IPS-NIHi11 (cell line): ENCODE measurements at regions not wholly inside any gene's neighbourhood (a gene's known extent, or its start where the extent isn't known, plus 50 kb on each side); places are given as distances from the start of the nearest gene placed in this dataset.

Experiments used
- DNase-seq: peaks from one replicate; pipeline ENCODE4 v3.0.0; 2012; ENCODE audit warnings: mixed read lengths, low spot score

DNA sequence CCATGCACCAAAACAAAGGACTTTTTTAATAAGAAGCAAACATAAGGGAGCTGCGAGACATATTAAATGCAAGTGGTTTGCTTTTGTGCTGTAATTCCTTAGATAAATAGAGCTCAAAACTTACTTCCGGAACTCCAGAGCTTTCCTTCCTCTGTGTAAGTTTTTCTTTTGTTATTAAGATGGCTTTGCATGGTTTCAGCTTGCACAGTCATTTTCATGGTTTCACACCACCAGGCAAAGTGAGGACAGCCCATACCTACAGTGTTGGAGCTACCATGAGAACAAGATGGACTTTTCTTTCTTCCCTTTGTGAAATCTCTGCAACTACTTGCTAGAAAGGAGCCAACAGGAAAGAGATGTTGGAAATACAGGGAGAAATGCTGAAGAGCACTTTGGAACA is 368.0 kb downstream of the SETD4 start:
- no peak for DNase-seq

DNA sequence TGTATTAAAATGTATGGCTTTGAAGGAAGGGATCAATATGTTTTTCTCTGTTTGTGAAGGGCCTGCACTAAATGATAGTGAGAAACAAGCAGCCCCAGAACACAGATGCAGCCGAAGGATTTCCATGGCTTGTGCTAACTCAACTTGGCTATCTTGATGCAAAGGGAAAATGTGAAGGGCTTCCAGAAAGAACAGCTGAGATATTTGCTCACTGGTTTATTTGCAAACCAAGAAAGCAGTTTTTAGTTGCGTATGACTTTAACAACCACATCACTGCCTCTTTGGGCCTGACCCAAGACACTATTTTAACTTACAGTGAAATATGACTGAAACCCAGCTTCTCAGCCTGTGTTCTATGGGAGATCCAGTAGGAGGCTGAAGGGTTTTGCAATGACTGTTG is 369.9 kb downstream of the SETD4 start:
- DNase-seq = no peak

DNA sequence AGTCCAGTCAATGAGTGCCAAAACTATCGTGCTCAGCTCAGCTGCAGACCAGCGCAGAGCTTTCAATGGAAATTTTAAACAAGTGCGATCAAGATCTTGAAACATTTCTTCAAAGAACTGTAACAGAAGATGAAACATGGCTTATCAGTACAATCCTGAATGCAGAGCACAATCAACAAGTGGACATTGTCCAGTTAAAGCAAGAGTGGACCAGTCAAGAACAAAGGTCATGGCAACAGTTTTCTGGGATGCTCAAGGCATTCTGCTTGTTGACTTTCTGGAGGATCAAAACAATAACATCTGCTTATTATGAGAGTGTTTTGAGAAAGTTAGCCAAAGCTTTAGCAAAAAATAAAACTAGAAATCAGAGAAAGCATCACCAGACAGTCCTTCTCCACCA is 374.2 kb downstream of the SETD4 start:
- DNase-seq = no peak

DNA sequence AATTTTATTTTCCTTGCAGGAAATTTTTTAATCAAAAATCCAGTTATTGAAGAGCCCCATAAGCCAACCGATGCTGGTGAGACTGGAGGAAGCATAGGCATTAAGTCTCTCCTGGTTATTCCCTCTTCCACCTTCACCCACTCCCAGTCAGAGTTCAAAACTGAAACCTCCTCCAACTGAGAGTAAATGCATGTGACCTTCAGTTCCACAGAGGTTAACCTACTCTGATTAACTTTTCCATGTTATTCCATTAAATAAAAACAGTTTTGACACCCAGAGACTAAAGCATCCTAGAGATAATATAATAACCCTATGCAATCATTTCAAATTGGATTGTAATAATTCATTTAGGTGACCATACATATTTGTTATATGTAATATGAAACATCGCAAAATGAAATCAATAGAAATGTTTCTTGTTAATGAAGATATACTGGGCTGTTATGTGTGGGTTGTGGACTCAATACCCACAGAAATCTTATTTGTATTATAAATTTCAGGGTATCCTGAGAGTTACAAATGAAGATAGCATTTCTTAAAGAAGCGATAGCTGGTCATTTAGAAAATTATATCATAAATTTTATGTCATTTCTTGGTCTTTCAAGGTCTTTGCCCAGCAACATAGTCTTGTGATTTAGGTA is 376.5 kb downstream of the SETD4 start:
- DNase-seq = no peak

DNA sequence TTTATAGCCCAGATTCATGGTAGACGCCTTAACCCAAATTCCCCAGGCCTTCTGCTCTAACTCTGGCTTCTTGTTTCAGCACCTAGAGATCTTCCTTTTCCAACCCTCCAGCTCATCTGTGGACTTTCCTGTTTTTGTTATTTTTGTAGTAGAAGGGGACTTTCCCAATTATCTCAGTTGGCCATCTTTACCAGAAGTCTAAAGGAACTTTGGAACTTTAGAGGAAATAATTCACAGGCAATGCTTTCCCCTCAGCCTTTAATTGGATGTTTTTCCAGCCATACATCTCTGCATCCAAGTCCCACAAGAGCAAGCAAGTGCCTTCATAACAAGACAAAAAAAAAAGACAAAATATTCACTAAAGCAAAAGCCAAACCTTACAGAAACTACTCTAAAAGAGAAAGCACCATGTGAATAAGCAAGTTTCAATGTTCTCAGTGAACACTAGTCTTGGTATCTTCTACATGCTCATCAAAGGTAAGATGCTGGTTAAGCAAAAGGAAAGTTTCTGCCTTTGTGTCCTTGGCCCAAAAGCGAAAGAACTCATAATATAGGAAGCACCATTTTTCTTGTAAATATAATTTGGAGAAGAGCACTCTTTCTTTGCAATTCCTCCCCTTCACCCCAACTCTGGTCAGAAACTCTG is 377.3 kb downstream of the SETD4 start:
- no peak for DNase-seq

DNA sequence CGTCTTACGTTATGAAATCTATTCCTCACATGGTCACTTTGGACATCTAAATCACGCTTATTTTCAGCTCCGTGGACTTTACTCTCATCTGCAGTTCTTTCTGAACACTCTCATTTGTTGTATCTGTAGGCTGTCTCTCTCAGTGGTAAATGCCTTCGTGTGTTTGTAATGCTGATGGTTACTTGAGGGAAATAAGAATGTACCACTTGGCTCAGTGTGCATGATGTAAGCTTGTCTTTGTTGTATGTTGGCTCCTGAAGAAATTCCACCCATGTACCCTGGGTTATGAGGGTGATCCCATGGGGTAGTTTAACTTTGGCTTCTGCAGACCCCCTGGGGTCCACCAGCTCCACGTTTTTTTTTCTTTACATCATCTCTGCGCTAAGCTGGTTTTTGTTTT is 378.4 kb downstream of the SETD4 start:
- no peak for DNase-seq

DNA sequence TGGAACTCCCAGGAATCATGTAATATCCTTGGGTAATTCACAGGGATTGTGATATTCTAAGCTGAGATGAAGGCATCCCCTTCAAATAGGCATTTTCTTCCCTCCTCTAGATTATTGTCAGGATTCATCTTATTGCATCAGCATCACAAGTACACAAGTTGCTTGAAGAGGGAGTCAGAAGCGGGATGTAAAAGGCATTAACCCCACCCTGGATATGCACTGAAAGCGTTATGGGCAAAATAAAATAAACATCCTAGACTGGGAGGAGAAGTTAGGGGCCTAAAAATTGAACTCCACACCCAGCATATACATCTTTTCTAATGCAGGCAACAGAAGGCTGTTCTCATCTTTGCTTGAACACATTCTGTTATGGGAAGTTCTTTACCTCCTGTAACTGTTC is 381.2 kb downstream of the SETD4 start:
- DNase-seq = no peak

DNA sequence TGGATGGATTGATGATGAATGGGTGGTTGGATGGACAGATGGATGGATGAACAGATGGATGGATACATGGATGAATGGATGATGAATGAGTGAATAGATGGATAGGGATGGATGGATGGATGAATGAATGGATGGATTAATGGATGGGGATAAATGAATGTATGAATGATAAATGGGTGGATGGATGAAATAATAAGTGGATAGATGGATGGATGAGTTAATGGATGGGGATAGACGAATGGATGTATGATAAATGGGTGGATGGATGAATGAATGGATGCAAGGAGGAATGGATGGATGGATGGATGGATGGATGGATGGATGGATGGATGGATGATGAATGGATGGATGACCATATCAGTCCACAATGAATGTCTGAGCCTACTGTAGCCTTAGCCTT is 381.9 kb downstream of the SETD4 start:
- DNase-seq = no peak

DNA sequence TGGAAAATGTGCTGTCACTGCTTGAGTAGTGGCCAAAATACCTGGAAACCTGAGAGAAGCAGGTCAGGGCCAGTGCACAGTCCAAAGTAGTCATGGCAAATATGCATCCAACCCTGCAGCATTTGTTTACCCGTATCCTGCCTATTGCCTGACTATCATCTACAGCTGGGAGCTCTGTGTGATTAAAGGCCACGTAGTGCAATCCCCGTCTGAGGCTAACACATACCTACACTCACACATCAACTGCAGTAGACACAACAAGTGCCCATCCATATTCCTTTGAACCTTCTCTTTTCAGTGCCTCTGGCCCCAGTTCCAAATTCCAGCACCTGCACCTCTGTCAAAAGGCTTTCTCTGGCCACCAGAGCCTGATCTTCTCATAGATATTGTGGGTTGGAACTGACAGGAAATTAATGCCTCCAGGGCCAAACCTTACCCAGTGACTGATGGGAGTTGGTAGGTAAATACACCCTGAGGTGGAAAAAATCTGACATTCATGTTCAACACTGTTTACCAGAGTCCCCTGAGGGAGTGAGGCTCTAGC is 383.0 kb downstream of the SETD4 start:
- DNase-seq = no peak

DNA sequence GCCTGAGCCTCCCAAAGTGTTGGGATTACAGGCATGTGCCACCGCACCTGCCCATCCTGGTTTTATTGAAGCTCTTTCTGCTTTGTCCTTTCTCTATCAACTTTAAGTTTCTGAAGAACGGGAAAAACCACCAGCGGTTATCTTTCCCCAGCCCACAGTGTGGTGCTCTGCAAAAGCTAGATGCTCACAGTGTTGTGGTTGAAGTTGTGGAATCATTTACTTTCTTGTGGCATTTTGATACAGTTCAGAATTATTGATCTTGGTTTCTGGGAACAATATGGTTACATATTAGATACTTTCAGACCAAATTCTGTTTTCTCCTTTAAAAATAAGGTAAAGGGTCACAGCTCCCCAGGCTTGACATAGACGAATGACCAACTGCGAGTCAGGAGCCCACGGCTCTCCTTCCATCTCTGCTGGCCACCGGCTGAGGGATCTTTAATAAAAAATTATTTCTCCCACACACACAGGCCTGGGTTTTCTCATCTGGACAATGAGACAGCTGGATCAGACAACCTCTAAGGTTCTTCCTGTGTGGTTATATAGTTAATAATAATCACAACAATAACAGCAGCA is 385.3 kb downstream of the SETD4 start:
- DNase-seq = no peak

DNA sequence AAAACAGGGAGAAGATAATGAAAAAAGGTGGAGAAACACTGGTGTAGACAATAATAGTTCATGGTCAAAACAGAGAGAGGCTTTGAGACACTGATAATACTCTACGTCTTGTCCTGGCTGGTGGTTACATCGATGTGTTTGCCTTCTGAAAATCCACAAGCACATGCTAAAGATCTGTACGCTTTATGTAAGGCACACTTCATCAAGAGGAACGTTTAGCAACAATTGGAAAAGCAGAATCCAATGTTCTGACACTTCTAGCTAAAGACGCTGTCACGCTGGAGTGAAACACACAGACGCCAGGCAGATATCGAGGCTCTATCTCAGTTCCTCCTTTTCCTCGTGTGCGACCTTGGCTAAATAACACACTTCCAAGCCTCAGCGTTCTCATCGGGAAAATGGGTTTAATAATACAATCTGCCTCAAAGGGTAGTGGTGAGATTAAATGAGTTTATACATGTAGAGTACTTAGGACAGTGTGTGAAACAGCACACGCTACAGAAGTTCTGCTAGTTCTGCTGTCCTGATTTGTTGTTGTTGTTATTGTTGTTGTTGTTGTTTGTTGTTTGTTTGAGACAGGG is 386.1 kb downstream of the SETD4 start:
- DNase-seq = no peak

DNA sequence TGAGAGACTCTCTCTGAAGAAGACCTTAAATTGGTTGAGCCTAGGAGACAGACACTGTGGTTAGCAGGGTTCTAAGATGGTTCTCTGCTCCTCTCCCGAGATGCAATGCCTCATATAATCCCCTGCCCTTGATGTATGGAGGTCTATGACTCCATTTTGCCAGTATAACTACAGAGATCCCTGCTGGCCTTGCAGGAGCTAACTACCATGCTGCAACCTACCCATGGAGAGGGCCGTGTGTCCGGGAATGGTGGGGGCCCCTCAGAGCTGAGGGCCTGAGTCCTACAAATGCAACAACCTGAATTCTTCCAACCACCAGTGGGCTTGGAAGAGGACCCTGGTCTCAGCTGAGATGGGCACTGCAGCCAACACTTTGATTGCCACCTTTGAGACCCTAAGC is 388.0 kb downstream of the SETD4 start:
- DNase-seq = no peak

DNA sequence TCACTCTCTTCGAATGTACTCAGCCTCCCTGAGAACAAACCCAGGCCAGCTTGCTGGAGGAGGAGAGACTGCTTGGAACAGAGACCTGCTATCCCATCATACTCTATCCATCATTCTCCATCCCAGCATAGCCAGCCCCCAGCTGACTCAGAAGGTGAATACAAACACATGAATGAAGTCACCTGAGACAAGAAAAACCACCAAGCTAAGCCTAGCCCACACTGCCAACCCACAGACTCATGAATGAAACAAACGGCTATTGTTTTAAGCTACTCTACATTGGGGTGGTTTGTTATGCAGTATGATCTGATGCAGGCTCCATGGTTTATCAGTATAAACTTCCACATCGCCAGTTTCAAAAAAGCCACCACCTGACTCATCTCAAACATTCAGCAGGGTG is 395.6 kb downstream of the SETD4 start:
- no peak for DNase-seq

DNA sequence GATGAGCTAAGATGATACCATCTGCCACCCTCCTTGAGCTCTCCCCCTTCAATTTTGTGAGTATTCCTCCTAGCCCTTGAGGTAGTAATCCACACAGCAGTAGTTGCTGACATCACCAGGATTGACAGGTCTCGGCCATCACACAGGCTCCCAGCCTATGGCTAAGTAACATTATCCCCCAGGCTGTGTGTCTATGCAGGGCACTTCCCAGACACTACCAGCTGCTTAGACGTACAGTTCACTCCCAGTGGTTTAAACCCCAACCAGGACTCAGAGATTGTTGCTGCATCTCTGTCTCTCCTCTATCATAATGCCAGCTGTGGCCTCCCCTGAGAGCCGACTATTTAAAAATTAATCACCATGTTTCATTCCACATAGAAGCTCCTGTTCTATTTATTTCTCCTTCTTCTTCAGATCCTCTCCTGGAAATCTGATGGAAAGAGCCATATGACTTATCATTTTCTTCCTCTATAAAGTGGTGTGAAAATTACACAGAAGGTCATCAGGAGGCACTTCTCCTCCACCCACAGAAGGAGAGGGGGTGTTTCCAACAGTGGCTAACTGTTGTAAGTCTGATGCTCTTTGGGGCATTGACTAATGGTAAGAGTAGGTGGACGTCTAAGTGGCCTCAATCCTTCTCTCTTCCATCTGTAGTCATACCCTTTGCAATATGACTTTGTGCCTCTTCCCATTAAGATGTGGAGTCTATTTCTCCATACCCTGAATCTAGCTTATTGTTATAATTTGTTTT is 396.3 kb downstream of the SETD4 start:
- DNase-seq = no peak

DNA sequence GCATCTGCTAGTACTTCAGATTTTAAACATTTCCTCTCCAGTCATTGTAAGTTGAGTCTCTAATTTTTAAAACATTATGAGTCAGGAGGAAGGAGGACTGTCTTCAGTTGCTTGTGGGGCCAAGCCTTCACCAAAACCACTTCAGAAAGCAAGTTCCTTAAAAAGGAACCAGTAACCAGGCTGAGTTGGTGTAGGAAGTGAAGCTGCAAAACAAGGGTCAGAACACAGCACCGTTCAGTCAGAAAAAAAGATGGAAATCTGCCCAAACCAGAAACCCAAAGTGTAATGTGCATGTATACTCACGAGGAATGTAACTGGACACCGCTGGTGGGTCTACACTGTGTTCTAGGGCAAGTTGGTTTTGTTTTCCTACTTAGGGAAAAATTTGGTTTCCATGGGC is 402.1 kb downstream of the SETD4 start:
- no peak for DNase-seq

DNA sequence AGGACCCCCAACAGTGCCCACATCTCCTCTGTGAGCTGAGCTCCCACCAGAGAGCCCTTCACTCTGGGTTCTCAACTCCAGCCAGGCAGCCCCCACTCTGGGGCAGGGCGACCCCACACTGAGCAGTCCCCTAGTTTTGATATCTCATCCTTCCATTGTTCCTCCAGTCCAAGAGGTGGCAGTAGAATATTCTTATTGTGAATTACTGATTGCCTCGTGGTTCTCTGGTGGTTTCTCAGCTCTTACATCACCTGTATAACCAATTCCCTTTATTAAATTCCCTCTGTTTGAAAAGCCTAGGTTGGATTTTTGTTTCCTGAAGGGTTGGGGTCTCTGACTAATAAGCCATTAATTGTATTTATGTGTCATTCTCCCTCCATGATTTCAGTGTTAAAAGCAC is 407.5 kb downstream of the SETD4 start:
- DNase-seq = no peak

DNA sequence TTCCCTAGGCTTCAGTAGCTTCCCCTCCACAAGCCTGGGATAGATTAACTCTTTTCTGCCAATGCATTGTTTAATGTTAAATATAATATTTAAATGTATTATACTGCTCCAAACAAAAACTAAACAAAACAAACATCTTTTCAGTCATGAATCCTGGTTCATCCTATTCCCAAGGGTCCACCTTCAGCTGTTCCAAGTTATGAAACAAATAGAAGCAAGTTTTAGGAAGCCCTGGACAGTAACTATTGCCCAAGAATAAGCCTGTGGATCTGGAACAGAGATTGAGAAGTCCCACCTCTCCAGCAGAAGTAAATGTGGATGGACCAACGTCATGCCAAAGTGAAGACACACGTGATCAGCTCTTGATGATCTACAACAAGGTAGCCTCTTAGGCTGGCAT is 408.1 kb downstream of the SETD4 start:
- no peak for DNase-seq

DNA sequence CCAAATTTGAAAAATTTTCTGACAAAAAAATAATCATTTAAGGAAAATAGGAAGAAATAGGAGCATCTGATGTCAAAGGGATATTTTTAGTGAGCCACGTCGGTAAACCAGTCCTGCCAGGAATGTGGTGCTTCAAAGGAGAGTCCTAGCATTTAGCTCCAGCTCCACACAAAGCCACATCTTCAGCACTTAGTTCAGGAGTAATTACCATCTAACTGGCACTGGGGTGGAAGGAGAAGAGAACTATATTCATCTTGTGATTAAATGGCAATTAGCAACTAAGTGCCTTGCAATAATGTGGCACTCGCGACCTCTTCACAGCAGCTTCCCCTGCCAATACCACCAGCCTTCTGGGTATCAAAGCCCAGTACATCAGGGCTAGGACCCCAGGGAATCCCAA is 409.1 kb downstream of the SETD4 start:
- DNase-seq = no peak

DNA sequence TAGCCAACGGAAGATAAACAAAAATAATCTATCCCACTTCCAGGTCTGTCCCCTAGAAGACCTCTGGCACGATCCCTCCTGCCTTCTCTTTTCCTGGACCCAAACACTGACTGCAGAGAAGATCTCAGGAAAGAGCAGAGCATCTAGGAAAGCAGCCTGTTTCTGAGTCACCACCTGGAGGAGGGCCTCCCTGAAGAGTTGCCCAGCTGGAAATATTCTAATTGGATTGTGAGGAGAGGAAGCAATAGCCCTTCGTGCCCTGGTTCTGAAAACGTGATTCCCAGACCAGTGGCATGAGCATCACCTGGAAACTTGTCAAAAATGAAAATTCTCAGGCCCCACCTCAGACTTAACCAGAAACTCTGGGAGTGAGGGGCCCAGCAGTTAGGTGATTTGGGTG is 411.1 kb downstream of the SETD4 start:
- DNase-seq = no peak

DNA sequence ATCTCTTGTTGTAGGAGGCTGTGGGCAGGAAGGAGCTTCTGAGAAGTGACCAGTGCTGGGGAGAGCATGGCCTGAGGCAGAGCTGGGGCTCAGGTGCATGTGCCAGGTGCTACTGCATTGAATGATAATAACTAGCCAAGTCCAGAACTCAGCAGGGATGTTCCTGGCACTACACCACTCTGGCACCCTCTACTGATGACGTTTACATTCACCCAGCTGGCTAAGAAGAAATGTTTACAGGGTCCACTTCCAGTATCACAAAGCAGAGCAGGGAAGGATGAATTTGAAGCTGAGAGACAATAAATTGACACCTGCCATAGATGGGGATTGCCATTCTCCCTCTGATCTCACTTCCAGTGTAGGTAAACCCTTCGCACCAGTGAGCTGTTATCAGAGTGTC is 411.8 kb downstream of the SETD4 start:
- no peak for DNase-seq

DNA sequence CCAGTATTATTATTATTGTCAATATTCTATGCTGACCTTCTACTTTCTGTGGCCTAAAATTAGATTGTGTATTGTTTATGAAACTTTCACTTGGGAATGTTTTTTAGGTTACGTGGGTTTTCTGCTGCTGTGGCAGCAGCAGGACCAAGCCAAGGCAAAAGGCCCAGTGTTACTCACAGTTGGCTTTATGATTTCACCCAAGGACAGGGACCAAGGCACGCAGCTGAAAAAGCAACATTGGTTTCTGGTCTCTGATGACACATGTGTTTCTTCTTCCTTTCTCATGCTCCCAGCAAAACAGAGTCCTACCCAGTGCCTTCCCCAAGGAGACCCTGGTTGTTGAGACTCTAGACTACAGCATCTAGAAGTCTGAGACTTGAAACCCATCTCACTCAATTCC is 413.7 kb downstream of the SETD4 start:
- no peak for DNase-seq

DNA sequence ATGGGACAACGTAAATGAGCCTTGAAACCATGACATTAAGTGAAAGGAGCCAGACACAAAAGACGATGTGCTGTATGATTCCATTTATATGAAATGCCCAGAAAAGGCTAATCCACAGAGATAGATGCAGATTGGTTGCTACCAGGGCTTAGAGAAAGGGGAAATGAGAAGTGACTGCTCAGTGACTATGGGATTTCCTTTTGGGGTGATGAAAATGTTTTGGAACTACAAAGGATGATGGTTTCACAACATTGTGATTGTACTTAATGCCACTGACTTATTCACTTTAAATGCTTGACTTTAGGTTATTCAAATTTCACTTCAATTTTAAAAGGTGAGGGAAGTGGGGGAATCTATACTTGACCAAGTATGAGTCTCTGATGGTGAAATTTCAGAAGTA is 414.3 kb downstream of the SETD4 start:
- no peak for DNase-seq

DNA sequence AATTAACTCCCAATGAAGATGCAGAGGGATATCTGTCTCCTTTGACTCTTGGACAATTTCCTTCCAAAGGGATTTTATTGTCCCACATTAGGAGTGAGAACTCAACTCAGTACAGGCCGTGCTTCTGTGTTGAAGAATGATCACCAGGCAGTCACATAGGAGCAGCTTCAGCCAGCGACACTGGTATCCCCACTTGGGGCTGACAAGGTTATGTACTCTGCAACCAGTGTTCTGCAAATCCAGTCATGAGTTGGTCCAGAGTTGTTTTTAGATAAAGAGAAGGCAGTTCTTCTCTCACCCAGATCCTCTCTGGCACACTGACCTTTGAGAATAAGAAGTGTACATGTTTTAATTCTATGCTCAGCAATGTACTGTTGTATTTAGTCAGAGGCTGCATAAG is 415.8 kb downstream of the SETD4 start:
- no peak for DNase-seq
